ENCODE measurements at regions not wholly inside any gene's neighbourhood (a gene's known extent, or its start where the extent isn't known, plus 50 kb on each side); places are given as distances from the start of the nearest gene placed in this dataset.

DNA sequence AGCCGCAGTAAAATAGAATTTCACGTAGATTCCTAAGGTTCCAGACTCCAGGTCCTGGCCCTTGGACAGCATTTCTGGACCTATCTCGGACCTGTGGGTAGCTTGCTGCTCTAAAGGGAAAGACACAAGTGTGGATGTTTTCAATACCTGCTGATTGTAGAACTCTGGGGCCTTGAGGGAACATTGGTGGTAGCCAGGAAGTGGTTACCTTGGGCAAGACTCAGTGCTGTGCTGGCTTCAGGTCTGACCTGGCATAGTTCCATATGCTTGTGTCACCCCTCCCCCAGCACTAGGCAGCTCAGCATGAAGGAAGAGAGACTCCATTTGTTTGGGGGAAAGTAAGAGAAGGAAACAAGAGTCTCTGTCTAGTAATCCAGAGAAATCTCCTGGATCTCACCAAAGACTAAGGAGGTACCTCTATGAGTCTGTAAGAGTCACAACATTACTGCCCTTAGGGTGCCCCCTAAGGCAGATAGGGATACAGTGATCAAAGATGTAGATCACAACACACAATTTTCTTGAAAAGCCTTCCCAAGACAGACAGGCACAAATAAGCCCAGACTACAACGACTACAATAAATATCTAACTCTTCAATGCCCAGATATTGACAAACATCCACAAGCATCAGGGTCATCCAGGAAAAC, 398.8 kb downstream of the TGFB2 start:
- Histone ChIP-seq H2BK5ac (ENCODE audit: low read depth, low read length) (no peak overlapping the region), H4K8ac (ENCODE audit: extremely low read depth, insufficient read depth, low read length) (no peak overlapping the region), H4K91ac (replicated peaks; ENCODE audit: insufficient read length, low read length) (no peak overlapping the region), H4K5ac (ENCODE audit: insufficient read length, low read depth, low read length) (no peak overlapping the region), H3K14ac (ENCODE audit: insufficient read length) (no peak overlapping the region), H2BK12ac (ENCODE audit: low read depth, low read length) (no peak overlapping the region), H3K23me2 (ENCODE audit: low read depth, low read length) (no peaks in the 10 kb centered on the region), H3K4me2 (ENCODE audit: insufficient read depth in 1 of 2, low read depth in 2 of 2, low read length in 2 of 2) (no peak overlapping the region), H3K9ac (replicated peaks in 1 of 4; ENCODE audit: extremely low read depth in 1 of 4, low read depth in 3 of 4, low read length in 3 of 4) (no peak overlapping the region), H3K56ac (replicated peaks; ENCODE audit: insufficient read length, low read depth, low read length) (no peak overlapping the region), H4K20me1 (replicated peaks in 1 of 2; ENCODE audit: control insufficient read depth in 1 of 2, insufficient read depth in 2 of 2, low read length in 2 of 2) (no peaks in the 10 kb centered on the region), H3K4ac (replicated peaks; ENCODE audit: insufficient read length, low read depth, low read length) (no peak overlapping the region), H3K36me3 (ENCODE audit: control insufficient read depth in 2 of 4, insufficient read depth in 4 of 4, low read length in 3 of 4) (no peaks in the 10 kb centered on the region; a peak in 1 of 8 replicates), H2AFZ (ENCODE audit: low read length) (no peak overlapping the region), H3K27me3 (replicated peaks in 1 of 4; ENCODE audit: control insufficient read depth in 3 of 4, extremely low read depth in 1 of 4, insufficient read depth in 3 of 4, low read length in 3 of 4) (no peaks in the 10 kb centered on the region), H2BK15ac (ENCODE audit: low read length) (no peak overlapping the region), H3K4me1 (replicated peaks in 1 of 4; ENCODE audit: control insufficient read depth in 3 of 4, insufficient read depth in 4 of 4, low read length in 3 of 4) (no peaks in the 10 kb centered on the region), H2AK5ac (ENCODE audit: low read depth, low read length) (no peak overlapping the region), H2BK120ac (replicated peaks; ENCODE audit: low read depth, low read length) (no peak overlapping the region), H3K4me3 (ENCODE audit: extremely low read depth in 1 of 4, insufficient read depth in 2 of 4, low read depth in 3 of 4, low read length in 4 of 4) (no peak overlapping the region), H3K9me3 (ENCODE audit: insufficient read depth in 2 of 2, low read depth in 1 of 2, low read length in 1 of 2) (peaks cover 0 to 3% of the 10 kb centered on the region in 2 experiments; a peak in 1 of 4 replicates), H3K23ac (ENCODE audit: insufficient read length) (no peak overlapping the region), H3K27ac (ENCODE audit: low read depth, low read length) (no peak overlapping the region), H3K79me2 (ENCODE audit: control insufficient read depth in 1 of 2, insufficient read depth in 2 of 2, low read length in 2 of 2) (no peaks in the 10 kb centered on the region), H3K79me1 (ENCODE audit: low read depth, low read length) (no peaks in the 10 kb centered on the region), H3K18ac (ENCODE audit: extremely low read depth, low read length) (no peak overlapping the region), H2BK20ac (ENCODE audit: low read length) (no peak overlapping the region)
- CTCF ChIA-PET (ENCODE audit: partially characterized antibody): no interaction called here
- FAIRE-seq (no peak), DNase-seq (ENCODE audit: low read depth in 1 of 2, low spot score in 2 of 2) (no peak)
- POLR2A ChIA-PET (ENCODE audit: partially characterized antibody): no interaction called here
- 89% methylated on average over 4 of the region's 4 CpGs; no CpG with 5 or more reads in 1 of the 2 experiments for WGBS, 2 experiments (ENCODE audit: extremely low coverage in 1 of 2, insufficient coverage in 1 of 2, insufficient read length in 1 of 2, insufficient replicate concordance in 2 of 2, low coverage in 1 of 2, low lambda C conversion rate in 2 of 2, missing lambda C conversion rate in 1 of 2)
- no peak for TF ChIP-seq HDAC2 (IDR thresholded peaks at IDR 0.05; ENCODE audit: borderline replicate concordance in 1 of 2, low read depth in 2 of 2, low read length in 2 of 2)
